ENCODE measurements at regions not wholly inside any gene's neighbourhood (a gene's known extent, or its start where the extent isn't known, plus 50 kb on each side); places are given as distances from the start of the nearest gene placed in this dataset.

- TF ChIP-seq GATA2 (IDR thresholded peaks at IDR 0.05; ENCODE audit: low read depth, low read length) (no peak), GATA3 (IDR thresholded peaks at IDR 0.05; ENCODE audit: low read depth, low read length) (no peak)
Observed at GRCh38 chr14:51575349-51576116, 76.2 kb upstream of the FRMD6 start.

- TF ChIP-seq GATA2 (IDR thresholded peaks at IDR 0.05; ENCODE audit: low read depth, low read length) (no peak), GATA3 (IDR thresholded peaks at IDR 0.05; ENCODE audit: low read depth, low read length) (no peak)
Observed at GRCh38 chr14:51576117-51576430, 75.6 kb upstream of the FRMD6 start.

GRCh38 chr14:51576879-51577278 is 74.8 kb upstream of the FRMD6 start:
- no peak for TF ChIP-seq GATA3 (IDR thresholded peaks at IDR 0.05; ENCODE audit: low read depth, low read length)
- no peak for TF ChIP-seq GATA2 (IDR thresholded peaks at IDR 0.05; ENCODE audit: low read depth, low read length)

DNA sequence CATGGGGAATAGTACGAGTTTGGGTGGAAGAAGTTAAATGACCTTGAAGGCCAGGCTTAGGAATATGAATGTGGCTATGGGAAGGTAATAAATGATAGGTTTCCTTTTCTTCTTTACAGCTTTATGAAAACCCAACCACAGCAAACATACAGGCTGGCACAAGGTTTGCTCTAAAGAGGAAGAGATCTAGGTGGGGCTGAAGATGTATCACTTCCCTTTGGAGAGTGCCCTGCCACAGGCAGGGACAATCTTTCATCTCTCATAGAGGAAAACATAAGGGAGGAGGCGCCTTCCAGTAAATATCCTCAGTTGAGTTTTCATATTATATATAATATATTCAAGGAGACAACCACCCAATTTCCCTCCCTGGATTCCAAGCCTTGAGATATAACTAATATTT is 72.9 kb upstream of the FRMD6 start:
- no peak for TF ChIP-seq GATA2 (IDR thresholded peaks at IDR 0.05; ENCODE audit: low read depth, low read length)
- TF ChIP-seq GATA3 (IDR thresholded peaks at IDR 0.05; ENCODE audit: low read depth, low read length), result no peak

DNA sequence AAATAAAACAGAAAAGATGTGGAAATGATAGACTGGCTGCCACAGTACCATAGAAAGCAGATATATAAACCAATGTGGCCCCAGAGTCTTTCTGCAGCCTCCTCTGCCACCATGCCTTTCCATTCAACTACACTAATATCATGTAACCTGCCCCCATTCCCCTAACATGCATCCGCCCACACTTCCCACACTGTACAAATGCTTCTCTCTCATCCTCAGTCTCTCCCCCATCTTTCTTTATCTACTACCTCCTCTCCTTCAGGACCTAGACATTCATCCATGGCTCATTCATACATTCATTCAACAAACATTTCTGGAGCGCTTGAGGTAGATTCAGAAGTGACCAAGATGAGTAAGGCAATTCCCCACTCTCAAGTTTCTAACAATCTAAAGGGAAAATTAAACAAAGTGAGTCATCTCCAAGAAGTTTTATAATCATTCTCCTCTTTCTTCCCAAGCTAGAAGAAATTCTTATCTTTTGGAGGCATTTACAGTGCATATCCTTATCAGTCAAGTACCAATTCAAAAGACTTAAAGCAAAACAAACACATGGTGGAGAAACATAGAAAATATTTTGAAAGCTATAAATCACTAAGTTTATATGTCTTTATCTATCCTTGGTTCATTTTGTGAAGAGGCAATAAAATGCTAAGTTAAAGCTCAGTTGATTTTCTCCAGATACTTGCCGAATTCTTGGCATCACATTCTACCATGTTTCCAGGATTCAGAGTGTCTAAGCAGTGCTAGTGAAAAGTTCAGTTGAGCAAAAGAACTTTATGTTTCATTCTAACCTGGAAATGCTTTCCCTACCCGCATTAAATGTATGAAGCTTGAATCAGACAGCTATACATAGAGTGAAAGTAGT is 70.5 kb upstream of the FRMD6 start:
- TF ChIP-seq GATA3 (IDR thresholded peaks at IDR 0.05; ENCODE audit: low read depth, low read length), result no peak
- TF ChIP-seq GATA2 (IDR thresholded peaks at IDR 0.05; ENCODE audit: low read depth, low read length), result no peak

GRCh38 chr14:51582437-51582836 is 69.3 kb upstream of the FRMD6 start:
- no peak for TF ChIP-seq GATA3 (IDR thresholded peaks at IDR 0.05; ENCODE audit: low read depth, low read length)
- TF ChIP-seq GATA2 (IDR thresholded peaks at IDR 0.05; ENCODE audit: low read depth, low read length), result no peak

- TF ChIP-seq GATA3 (IDR thresholded peaks at IDR 0.05; ENCODE audit: low read depth, low read length), result no peak
- TF ChIP-seq GATA2 (IDR thresholded peaks at IDR 0.05; ENCODE audit: low read depth, low read length), result no peak
Observed at GRCh38 chr14:51585055-51585454, 66.7 kb upstream of the FRMD6 start.

GRCh38 chr14:51592836-51593235 is 58.9 kb upstream of the FRMD6 start:
- no peak for TF ChIP-seq GATA2 (IDR thresholded peaks at IDR 0.05; ENCODE audit: low read depth, low read length)
- no peak for TF ChIP-seq GATA3 (IDR thresholded peaks at IDR 0.05; ENCODE audit: low read depth, low read length)

- TF ChIP-seq GATA2 (IDR thresholded peaks at IDR 0.05; ENCODE audit: low read depth, low read length), result no peak
- TF ChIP-seq GATA3 (IDR thresholded peaks at IDR 0.05; ENCODE audit: low read depth, low read length), result no peak
Observed at GRCh38 chr14:51593397-51593796, 58.3 kb upstream of the FRMD6 start.

DNA sequence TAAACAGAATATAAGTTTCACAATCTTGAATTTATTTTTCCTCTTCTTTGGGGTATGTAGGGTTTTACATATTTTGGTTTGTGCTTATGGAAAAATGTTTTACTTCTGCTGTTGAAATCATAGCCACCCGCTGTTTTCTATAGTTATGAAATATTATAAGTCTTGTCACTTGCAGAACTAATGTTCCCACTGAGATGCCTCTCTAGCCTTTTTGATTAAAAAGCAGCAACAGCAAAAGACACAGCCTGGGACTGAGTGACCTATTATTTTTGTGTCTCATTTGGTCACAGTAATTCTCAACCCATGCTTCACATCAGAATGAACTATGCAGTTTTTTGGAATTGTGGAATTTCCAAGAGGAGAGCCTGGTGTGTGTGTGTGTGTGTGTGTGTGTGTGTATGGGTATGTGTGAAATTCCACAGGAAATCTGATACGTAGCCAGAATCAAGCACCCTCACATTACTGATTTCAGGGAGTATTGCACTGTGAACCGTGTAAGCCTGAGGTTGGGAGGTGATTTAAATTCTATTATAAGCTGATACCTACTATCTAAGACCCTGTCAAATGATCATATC is 55.7 kb upstream of the FRMD6 start:
- TF ChIP-seq GATA3 (IDR thresholded peaks at IDR 0.05; ENCODE audit: low read depth, low read length) (no peak), GATA2 (IDR thresholded peaks at IDR 0.05; ENCODE audit: low read depth, low read length) (no peak)

GRCh38 chr14:51596488-51597117 is 55.1 kb upstream of the FRMD6 start:
- TF ChIP-seq GATA2 (IDR thresholded peaks at IDR 0.05; ENCODE audit: low read depth, low read length), result no peak
- no peak for TF ChIP-seq GATA3 (IDR thresholded peaks at IDR 0.05; ENCODE audit: low read depth, low read length)

DNA sequence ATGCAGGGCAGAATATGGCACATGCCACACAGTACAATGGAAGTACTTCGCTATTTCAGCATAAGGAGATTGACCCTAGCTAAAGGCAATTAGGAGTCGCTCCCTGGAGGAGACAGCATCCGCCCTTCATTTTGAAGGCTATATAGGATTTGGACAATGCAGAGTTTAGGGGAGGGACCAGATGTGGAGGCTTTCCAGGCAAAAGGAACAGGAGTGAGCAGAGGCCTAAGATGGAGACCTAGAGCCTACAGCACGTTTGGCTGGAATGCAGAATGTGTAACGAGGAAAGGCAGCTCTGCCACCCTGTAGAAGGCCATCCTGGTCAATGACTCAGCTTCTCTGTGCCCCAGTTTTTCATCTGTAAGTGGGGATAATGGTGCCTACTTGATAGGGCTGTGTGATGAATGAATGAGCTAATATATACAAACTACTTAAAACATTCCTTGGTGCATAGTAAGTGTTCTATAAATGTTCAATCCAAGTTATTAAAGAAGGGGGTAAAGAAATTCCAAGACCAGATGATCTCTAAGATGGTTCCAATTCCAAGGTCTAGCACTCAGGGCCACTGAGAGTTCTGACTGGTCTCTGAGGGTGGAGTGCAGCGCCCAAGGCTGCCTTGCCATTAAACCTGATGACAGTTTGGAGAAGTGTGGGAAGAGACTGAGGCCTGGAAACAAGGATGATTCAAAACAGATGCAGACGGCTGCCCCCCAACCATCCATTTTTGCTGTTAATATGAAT is 54.3 kb upstream of the FRMD6 start:
- TF ChIP-seq GATA3 (IDR thresholded peaks at IDR 0.05; ENCODE audit: low read depth, low read length), result no peak
- TF ChIP-seq GATA2 (IDR thresholded peaks at IDR 0.05; ENCODE audit: low read depth, low read length), result no peak

GRCh38 chr14:51600658-51601057 is 51.1 kb upstream of the FRMD6 start:
- TF ChIP-seq GATA2 (IDR thresholded peaks at IDR 0.05; ENCODE audit: low read depth, low read length) (no peak), GATA3 (IDR thresholded peaks at IDR 0.05; ENCODE audit: low read depth, low read length) (no peak)

Data from SH-SY5Y (cell line).